ENCODE measurements at regions not wholly inside any gene's neighbourhood (a gene's known extent, or its start where the extent isn't known, plus 50 kb on each side); places are given as distances from the start of the nearest gene placed in this dataset.

DNA sequence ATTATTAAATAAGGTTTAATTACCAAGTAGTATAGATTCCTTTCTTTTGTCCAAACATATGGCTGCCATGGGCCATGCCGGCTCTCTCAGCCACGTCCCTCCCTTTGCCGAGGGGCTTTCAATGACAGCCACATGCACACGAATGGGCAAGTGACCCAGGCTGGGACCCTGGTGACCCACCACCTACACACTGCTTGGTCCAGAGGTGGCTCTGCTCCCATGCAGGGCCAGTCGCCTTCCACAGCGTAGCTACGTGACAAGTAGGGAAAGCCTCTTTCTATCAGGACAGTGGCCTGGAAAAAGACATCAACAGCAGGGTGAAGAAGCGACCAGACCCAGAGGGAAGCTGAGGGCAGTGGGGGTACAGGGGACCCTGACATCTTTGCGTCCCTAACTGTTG lies 152.8 kb upstream of the CST7 start:
- DNase-seq (ENCODE audit: low read depth): no peak

DNA sequence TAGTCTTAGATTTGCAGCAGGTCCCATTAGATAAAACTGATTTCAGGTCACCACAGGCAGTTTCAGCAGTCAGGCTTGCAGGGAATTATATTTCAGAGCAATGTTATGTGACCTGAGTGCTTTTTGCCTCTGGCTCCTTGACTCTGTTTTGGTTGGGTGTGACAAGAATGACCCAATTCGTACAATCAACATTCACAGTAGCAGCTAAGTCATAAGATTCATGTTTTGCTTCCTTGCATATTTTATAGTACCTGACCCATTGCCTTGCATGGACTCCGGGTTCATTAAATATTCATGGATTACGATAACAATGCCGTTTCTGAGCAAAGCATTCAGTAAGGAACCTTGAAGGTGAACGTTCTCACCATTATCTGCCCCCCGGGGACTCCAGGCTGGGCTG lies 152.0 kb upstream of the CST7 start:
- no peak for DNase-seq (ENCODE audit: low read depth)

DNA sequence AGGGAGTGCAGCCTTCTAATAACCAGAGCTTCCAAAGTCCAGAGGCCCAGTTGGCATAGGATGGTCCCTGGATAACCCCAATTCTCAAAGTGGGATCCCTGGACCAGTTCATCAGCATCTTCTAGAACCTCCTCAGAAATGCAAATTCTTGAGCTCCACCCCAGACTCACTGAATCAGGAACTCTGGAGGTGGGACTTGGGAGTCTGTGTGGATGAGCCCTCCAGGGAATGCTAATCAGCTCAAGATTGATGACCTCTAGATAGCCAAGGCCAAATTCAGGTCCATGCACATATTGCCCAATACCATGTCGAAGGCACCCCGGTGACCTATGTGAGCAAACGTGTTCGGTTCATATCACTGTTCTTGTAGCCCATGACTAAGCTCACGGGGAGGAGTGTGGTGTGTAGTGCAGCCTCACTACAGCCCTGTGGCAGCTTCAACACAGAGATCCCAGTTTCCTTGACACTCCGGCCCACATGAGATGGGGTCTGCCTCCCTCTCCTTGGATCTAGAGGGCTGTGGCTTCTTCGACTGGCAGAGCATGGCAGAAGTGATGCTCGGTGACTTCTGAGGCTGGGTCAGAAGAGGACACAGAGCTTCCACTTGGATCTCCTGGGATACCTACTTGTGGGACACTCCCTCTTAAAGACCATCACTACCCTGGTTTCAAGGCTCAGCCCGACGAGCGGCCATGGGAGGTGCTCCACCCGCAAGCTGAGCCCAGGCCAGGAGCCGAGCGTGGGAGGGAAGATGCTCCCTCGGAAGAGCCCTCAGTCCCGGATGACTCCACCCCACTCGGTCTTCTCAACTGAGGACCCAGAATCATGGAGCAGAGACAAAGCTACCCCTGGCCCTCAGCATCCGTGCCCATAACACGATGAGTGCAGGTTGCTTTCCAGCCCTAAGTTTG lies 151.1 kb upstream of the CST7 start:
- no peak for DNase-seq (ENCODE audit: low read depth)

DNA sequence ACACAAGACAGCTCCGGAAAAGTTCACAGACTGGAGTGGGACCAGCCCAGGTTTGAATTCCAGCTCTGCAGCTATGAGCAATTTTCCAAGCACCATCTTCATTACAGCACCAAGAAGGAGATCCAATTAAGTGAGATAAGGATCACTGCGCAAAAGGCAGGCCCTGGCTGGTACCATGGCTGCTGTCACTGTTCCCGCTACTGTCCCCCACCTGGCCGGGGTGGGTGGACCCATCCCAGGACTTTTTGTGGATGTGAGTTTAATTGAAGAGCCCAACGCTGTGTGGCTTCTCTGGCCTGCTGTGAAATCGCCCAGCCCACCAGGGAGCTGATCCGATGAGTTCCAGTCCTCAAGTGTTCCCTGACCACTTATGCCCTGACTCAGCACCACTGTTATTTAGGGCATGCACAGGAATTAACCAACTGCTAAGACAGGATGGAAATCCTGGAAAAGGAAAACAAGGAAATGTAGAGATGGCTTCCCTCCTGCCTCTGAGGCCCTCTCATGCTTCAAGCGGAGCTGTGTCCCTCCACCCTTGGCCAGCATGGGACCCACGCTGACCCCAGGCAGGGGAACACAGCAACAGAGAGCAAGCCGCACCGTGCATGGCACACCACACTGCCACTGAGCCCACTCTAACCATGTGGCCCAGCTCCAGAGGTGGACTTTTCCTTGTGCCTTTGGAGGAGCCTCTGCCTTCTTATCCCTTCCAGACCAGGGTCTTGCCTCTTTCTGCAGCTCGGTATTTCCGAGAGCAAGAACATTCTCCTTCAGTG lies 150.0 kb upstream of the CST7 start:
- no peak for DNase-seq (ENCODE audit: low read depth)

DNA sequence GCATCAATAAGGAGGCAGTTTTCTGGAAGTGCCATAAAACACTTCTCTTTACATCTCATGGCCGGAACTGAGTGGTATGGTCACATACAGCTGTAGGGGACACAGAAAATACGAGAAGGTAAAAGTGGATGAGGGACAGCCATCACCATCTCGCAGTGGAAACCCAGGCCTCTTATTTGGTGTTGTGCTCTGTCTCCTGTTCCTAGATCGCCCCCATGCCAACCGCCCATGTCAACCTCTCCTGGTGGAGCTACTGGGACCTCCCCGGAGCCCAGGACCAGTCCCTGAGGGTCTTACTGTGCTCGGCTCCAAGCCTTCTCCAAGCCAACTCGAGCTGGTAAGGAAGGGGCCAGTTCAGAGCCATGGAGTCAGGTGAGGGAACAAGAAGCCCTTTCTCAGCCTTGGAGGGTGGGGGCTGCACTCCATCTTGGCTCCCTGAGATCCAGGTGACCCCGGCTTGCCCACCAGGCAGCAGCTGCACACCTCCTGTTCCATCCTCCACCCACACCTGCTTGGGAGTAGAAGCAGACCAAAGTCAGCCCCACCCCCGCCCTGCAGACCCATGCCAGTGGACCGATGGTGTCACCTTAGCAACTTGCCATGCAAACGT lies 149.0 kb upstream of the CST7 start:
- no peak for DNase-seq (ENCODE audit: low read depth)

DNA sequence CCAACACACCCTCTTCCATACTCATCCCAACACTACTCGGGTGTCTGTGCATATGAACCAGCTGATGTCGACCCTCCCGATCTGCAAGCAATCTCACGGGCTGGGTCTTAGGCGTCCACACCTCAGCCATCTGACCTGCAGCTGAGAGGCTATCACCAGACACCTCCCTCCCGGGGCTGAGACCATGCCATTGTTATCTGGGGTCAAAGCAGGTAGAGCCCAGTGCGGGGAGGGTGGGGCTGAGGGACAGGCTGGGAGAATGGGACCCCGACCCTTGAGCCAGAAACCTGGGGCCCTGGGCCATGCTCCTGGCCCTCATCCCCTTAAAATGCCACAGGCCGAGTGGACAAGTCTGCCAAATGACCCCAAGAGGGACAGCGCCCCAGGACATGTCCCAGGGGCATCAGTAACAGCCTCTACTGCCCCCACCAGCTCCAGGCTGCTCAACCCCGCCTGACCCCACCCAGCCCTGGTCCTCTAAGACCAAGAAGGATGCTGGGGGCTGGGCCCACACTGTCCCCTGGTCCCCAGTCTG lies 146.7 kb upstream of the CST7 start:
- DNase-seq (ENCODE audit: low read depth): no peak

DNA sequence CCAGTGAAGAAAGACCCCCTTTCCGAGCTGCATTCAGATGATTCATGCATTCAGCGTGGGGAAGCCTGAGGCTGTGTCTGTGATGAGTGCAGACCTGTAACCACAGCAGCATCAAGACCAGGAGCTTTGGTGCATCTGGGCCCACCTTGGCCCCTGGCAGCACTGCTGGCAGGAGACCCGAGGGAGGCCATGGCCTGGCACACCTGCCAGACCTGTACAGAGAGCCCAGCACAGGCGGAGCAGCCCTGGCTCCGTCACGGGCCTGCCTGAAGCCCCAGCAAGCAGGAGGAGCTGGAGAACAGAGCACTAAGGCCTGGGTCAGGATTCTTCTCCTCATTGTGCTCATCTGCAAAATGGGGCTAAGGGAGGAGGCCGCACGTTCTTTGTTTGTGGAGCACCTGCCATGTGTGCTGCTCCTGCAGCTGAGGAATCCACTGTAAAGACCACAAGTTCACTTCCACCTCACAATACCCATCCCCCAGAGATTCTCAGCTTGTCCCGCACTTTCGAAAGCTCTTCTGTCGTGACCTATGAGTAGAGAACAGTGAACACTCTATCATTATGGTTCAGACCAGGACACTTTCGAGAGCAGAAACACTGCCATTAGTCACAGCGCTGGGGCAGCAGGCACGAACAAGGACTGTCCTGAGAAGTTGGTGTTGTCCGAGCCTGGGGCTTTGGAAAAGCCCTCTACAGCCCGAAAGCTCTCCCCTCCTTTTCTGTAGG lies 144.4 kb upstream of the CST7 start:
- DNase-seq (ENCODE audit: low read depth): no peak

DNA sequence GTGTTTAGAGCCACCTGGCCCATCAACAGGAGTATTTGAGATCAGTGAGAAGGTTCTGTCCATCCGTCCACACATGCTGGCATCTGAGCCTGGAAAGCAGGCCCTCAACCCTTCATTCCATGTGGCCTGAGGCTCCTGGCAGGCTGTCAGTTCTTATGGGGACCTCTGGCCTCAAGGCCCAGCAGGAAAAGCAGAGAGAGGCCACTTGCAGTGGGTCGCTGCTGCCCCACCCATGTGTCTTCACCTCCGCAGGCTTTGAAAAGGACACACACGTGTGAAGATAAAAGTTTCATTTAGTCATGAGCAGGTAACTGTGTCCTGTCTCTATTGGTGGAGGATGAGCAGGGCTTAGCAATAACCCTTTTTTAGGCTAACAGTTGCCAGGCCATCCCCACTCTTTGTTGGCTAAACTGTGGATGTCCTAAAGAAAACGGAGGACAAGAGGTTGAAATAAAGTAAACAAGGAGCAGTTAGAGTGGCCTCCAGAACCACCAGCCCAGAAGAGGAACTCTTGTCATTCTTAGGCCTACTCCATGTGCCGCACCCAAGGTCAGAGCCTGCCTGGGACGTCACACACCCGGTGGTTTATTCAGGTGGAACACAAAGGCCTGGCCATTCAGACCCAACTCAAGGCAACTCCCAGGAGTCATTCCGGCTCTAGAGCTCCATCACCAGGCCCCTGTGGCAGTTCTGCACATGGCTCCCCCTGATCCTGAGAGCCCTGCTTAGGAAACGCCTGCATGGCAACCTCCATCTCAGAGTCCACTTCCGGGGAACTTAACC lies 143.4 kb upstream of the CST7 start:
- no peak for DNase-seq (ENCODE audit: low read depth)

DNA sequence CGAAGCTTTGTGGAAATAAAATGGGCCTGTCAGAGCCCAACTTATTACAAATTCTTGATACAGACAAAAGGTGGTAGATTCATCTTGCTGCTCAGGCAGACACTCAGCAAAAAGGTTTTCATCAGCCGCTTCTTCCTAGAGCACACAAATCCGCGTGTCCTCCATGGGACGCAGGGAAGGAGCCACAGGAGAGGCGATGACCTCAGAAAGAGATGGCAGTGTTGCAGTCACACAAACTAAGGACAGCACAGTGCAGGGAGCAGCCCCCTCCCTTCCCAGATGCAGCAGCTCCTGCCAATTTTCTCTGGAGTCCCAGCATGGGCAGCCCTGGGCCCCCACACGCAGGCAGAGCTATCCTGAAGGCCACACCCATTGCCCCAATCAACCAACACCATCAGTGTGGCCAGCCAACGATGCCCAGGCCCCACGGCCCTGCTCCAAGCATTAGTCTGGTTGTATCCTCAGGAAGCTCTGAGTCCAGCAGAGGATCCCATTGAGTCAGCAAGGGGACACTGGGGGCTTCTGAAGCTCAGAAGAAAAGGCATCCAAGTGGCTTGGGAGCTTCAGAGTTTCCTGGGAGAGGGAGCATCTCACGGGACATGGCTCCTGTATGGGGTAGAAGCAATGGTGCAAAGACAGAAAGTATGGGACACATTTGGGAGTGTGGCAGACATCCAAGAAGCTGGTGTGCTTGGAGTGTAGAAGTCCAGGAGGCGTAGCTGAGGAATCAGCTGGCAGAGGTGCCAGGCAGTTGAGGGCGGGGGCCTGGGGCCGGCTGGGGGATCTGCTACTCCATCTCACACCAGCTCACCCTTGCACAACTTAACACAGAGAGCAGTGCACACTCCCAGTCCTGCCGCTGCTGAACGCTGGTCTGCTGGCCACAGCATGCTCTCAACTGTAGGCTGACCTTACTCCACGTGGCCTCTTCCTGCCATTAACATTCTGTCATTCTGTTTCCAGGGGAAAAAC lies 142.1 kb upstream of the CST7 start:
- no peak for DNase-seq (ENCODE audit: low read depth)

DNA sequence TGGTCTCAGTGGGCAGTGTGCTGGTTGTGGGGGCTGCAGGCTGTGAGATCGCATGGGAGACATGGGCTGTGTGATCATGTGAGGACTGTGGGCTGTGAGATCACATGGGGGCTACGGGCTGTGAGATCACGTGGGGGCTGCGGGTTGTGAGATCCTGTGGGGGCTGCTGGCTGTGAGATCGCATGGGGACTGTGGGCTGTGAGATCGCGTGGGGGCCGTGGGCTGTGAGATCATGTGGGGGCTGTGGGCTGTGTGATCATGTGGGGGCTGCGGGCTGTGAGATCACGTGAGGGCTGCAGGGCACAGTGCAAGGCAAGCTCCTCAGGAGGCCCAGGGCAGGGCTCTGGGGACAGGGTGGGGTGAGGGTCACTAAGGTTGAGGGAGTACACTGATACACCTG lies 140.5 kb upstream of the CST7 start:
- no peak for DNase-seq (ENCODE audit: low read depth)

DNA sequence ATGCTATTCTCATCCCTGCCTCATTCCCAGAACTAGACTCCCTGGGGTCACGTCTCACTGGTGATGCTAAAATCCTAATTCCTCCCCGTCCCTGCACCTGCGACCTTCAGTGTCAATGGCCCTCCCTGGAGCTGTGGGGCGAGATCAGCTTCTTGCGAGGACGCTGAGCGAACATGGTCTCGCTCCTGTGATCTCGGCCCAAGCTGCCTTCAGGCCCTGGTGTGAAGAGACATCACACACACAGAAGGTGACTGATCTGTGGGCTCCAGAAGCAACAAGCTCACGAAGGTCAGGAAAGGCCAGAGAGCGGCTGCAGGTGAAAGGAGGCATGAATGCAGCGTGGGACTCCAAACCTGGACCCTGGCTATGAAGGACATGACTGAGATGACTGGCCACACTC lies 139.5 kb upstream of the CST7 start:
- no peak for DNase-seq (ENCODE audit: low read depth)

DNA sequence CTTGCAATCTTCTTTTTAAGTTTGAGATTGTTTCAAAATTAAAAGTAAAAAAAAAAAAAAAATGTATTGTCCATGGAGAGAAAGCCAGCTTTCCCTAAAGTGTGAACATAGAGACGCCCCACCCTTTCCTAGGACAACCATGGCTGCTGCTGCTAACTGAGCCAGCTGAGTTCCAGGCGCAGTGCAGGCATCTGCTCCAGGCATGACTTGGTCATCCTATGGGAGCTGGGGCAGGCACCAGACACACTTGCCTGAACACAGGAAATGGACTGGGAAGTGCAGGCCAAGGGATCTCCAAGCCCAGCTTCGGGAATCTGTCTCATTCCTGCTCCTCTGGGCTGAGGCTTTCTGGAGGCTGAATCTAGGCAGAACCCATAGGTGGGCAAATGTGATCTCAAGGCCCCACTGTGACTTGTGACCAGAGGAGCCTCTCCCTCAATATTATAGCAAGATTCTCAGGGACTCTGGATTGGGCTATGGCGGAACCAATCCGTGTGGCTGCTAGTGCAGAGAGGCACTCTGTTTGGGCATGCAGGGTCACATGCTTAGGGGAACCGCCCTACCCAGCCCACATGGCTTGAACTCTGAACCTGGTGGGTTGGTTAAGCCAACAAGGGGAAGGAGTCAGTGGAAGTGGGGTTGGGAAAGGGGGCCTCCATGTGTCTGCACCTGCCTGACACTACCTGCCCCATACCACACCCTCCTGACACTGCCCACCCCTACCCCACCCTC lies 138.2 kb upstream of the CST7 start:
- DNase-seq (ENCODE audit: low read depth): no peak

DNA sequence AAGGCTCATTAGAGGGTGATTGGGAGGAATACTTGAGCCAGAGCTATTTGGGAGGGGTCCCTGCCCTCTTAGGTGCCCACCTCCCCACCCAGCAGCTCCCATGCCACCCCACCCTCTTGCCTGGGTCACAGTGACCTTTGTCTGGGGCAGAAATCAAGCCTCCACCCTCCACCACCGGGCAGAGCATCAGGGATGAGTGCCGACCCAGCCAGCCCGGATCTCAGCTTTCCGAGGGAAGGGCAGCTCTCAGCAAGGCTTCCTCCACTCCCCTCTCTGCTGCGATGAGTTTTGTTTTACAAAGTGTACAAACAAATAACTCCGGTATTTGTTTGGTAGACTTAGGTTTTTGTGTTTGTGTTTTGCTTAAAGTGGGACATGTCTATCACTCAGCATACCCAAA lies 136.7 kb upstream of the CST7 start:
- DNase-seq (ENCODE audit: low read depth): no peak

DNA sequence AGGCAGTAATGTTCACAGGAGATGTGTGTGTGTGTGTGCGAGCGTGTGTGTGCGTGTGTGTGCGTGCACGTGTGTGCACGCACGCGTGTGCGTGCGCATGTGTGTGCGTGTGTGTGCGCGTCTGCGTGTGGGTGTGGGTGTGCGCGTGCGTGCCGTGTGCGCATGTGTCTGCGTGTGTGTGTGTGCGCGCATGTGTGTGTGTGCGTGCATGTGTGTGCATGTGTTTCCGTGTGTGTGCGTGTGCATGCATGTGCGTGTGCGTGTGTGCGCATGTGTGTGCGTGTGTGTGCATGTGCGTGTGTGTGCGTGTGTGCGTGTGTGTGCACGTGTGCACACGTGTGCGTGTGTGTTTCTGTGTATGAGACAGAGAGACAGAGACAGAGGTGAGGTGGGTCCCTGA lies 136.0 kb upstream of the CST7 start:
- no peak for DNase-seq (ENCODE audit: low read depth)

DNA sequence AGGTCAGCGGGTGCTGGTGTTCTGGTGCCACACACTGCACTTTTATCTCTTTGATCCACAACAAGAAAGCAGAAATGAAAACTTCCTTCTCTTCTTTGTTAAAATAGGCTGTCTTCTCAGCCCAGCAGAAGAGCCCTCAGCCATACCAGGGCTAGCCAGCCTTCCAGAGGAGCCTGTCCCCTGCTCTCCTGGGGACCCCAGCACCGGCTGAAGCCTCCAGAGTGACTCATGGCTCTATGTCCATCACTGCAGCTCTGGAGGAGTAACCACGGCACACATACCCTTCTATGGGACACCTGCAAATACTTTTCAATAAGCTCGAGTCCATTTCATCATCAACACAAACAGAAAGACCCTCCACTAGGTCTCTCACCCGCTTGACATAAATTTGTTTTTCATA lies 135.6 kb upstream of the CST7 start:
- no peak for DNase-seq (ENCODE audit: low read depth)

DNA sequence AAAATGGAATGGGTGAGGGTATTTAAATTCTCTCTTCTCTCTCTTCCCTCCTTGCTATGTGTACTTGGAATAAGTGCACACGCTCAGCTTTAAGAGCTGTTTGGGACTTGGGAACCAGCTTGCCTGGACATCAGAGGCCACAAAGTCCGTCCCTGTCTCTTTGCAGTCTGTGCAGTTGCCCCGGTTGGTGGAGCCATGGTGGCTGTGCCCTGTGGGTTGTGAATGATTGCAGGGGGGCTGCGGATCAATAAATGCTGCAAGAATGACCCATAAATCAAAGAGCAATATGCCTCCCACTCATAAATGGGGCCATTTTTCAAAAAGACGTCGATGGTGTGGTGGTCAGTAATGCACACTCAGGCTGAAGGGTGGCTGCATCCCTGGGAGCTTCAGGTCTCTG lies 135.1 kb upstream of the CST7 start:
- DNase-seq (ENCODE audit: low read depth): no peak

DNA sequence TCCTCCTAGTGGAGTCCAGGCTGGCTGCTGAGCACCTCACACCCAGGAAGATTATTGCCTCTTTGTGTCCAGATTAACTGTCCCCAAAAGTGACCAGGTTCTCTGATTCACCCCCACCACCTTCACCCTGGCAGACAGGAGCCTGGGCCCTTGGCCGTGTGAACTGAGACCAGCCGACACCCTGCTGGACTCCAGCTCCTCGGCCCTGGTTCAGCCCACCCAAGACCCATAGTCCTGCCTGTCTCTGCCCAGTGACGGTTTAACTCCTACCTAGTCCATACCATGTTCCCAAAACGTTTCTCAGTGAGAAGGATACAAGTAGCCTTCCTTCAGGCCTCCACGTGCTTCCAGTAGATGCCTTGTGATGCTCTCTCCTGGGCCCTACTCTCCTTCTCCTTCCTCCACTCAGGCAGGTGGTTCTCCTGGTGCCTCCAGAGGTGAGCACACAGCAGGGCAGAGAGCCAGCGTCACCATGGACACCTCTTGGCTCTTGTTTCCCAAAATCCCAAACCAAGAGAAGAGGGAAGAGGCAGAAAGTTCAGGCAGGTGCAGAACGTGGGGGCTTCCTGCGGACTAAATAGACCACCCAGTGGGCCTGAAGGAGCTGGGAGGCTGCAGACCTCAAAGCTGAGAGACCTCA lies 134.4 kb upstream of the CST7 start:
- DNase-seq (ENCODE audit: low read depth): no peak

DNA sequence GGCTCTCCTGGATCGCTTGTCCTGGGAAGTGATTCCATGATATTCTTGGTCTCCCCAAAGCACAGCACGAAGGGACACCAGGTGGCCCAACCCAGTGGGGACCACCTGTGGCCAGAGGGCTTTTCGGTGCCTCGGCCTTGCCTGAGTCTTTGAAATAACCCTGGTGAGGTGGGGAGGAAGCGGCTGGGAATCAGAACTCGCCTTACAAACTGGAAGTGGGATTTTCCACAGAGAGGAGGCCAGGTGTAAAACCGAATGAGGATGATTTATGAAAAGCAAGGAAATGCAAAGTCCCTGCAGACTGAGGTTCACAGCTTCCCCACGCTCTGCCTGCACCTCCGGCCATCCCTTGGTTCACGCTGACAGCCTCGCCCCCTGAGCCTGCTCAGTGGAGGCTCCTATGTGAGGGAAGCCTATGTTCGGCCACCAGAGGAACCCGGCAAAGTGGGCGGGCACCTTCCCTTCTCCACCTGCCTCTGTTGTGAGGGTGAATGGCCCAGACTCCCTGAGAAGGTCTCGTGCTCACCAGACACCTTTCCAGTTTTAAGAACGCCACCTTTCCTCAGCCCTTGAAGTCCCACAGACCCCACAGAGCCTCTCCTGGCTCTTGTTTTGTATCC lies 133.8 kb upstream of the CST7 start:
- DNase-seq (ENCODE audit: low read depth): no peak
